Vagina (tissue), 2 donors: ENCODE measurements at regions not wholly inside any gene's neighbourhood (a gene's known extent, or its start where the extent isn't known, plus 50 kb on each side); places are given as distances from the start of the nearest gene placed in this dataset.

ENCODE experiments used
- CTCF ChIP-seq, 3 experiments: fragments of 450-650 bp in 2 of 3; fragments of 200-600 bp in 1 of 3; sonication (generic) in 1 of 3; IDR thresholded peaks; one replicate each; pipeline ENCODE4 v1.5.1; 2017 to 2019; ENCODE audit warnings: antibody characterized with exemption in 3 of 3, mild to moderate bottlenecking in 2 of 3, moderate library complexity in 2 of 3
- POLR2A ChIP-seq, 2 donors: fragments of 450-650 bp; IDR thresholded peaks; one replicate each; pipeline ENCODE4 v1.6.1; 2017; ENCODE audit warnings: antibody characterized with exemption in 2 of 2, mild to moderate bottlenecking in 2 of 2, moderate library complexity in 2 of 2
- POLR2AphosphoS5 ChIP-seq, 2 donors: sonication (generic); formaldehyde crosslinking; IDR thresholded peaks; one replicate each; pipeline ENCODE4 v1.9.0; 2017; ENCODE audit warnings: antibody characterized with exemption in 2 of 2, mild to moderate bottlenecking in 2 of 2, low read depth in 1 of 2; ENCODE audit not compliant: insufficient read depth in 1 of 2

- TF ChIP-seq POLR2A (IDR thresholded peaks at IDR 0.05), result no peak
- TF ChIP-seq CTCF (IDR thresholded peaks at IDR 0.05), result no peak
- TF ChIP-seq POLR2AphosphoS5 (IDR thresholded peaks at IDR 0.05; ENCODE audit: insufficient read depth in 1 of 2, low read depth in 1 of 2), result no peak
These were observed 1078.0 kb downstream of the BRD1 start for GRCh38 chr22:48749555-48750227.
